Lower lobe of right lung (tissue), 2 donors: ENCODE measurements at regions not wholly inside any gene's neighbourhood (a gene's known extent, or its start where the extent isn't known, plus 50 kb on each side); places are given as distances from the start of the nearest gene placed in this dataset. TPM values are rescaled to one million over a fixed set of nuclear protein-coding genes. Genes with fewer than 3 reads are reported as not detected.
"Not testable (repeated sequence)": the region's sequence is repeated elsewhere in the genome, so short reads cannot be mapped to it uniquely, and the experiment has no call there.

Source experiments
- ATAC-seq, 2 donors: fragments of 200-7000 bp; cut with Tn5 transposase; one replicate each; pipeline ENCODE4 v1.9.1; 2020 to 2022; ENCODE audit warnings: mild to moderate bottlenecking in 2 of 2, moderate library complexity in 2 of 2
- DNase-seq: peaks from one replicate; pipeline ENCODE4 v3.0.0-alpha.2; 2020
- H3K27ac ChIP-seq: fragments of 200-600 bp; one replicate; pipeline ENCODE4 v1.8.0; 2022
- H3K27me3 ChIP-seq: fragments of 200-600 bp; one replicate; pipeline ENCODE4 v1.8.0; 2022; ENCODE audit warnings: low read depth
- H3K36me3 ChIP-seq: fragments of 200-600 bp; one replicate; pipeline ENCODE4 v1.8.0; 2022; ENCODE audit warnings: mild to moderate bottlenecking
- H3K4me1 ChIP-seq: fragments of 200-600 bp; one replicate; pipeline ENCODE4 v1.8.0; 2022
- H3K4me3 ChIP-seq: fragments of 200-600 bp; one replicate; pipeline ENCODE4 v1.8.0; 2022; ENCODE audit warnings: mild to moderate bottlenecking
- H3K9me3 ChIP-seq: fragments of 200-600 bp; one replicate; pipeline ENCODE4 v1.8.0; 2022
- intact Hi-C: fragments of 100-400 bp; cut with DNase I; formaldehyde crosslinking; loops from one replicate; pipeline ENCODE4 v1.11.0; 2022
- microRNA-seq: library from miRNA; unstranded; fragments of <30 nt; microRNA quantifications from one replicate; pipeline ENCODE4 v1.2.0, GENCODE V29; 2020; ENCODE audit warnings: borderline number of aligned reads
- TF ChIP-seq, protein P1 (sequence below): fragments of 200-600 bp; IDR thresholded peaks from one replicate; pipeline ENCODE4 v1.8.0; 2022; ENCODE audit warnings: antibody characterized with exemption, mild to moderate bottlenecking
- donor health status: DM: no; HTN: yes; CAD: no; lungs with severe emphysema.

DNA sequence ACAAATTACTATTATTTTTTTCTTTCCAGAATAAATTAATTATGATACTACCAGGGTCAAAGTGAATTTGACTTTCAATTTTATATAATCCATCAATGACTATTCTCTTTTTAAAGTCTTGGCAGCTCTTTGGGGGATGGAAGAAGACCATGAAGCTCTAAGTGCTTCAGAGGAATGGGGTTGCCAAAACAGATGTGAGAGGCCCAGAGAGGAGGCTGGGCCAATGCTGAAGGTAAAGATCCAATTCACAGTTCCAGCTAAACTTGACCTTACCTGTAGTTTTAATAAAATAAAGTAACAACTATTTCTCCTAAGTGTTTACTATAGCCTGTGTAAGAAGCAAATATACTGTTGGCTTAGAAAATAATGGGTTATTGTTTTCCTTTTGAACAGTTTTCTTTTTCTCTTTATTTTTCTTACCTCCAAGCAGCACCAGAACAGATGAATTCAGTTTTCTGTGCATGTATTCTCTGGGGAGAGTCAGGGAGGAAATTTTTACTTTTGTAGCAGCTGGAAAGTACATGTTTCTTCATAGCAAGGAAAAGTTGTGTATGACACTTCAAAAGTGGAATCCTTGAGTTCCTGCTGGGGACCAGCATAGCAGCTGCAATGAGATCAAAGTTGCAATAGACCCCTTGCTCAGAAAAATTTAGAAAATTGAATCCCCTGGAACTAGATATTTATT, 104.9 kb downstream of the CEP44 start:
- Histone ChIP-seq H3K27me3 (no peaks in the 10 kb centered on the region), H3K36me3 (no peaks in the 10 kb centered on the region), H3K4me3 (no peak overlapping the region), H3K27ac (no peak overlapping the region), H3K9me3 (no peaks in the 10 kb centered on the region), H3K4me1 (no peaks in the 10 kb centered on the region)
- DNase-seq (no peak), ATAC-seq (no peak)
- intact Hi-C loops, result no loop called here
- TF ChIP-seq, protein P1, sequence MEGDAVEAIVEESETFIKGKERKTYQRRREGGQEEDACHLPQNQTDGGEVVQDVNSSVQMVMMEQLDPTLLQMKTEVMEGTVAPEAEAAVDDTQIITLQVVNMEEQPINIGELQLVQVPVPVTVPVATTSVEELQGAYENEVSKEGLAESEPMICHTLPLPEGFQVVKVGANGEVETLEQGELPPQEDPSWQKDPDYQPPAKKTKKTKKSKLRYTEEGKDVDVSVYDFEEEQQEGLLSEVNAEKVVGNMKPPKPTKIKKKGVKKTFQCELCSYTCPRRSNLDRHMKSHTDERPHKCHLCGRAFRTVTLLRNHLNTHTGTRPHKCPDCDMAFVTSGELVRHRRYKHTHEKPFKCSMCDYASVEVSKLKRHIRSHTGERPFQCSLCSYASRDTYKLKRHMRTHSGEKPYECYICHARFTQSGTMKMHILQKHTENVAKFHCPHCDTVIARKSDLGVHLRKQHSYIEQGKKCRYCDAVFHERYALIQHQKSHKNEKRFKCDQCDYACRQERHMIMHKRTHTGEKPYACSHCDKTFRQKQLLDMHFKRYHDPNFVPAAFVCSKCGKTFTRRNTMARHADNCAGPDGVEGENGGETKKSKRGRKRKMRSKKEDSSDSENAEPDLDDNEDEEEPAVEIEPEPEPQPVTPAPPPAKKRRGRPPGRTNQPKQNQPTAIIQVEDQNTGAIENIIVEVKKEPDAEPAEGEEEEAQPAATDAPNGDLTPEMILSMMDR, result no peak

DNA sequence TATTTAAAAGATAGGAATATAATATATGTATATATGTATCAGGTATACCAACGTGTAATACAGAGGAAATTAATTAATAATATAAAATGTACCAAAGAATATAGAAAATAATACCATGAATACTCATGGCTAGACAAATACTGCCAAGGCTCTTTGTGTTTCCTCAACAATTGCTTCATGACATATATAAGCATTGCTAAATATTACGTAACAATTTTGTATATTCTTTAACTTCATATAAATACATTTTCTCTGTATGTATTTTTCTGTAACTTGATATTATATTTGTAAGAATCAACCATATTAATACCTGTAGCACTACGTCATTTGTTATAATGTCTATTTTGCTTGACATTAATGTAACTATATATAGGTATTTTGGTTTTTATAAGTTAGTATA, 104.0 kb downstream of the CEP44 start:
- TF ChIP-seq, protein P1, result no peak
- intact Hi-C loops, result no loop called here
- Histone ChIP-seq H3K4me1 (no peaks in the 10 kb centered on the region), H3K9me3 (no peaks in the 10 kb centered on the region), H3K27me3 (no peaks in the 10 kb centered on the region), H3K27ac (no peak overlapping the region), H3K36me3 (no peaks in the 10 kb centered on the region), H3K4me3 (no peak overlapping the region)
- ATAC-seq, result no peak
- no peak for DNase-seq

DNA sequence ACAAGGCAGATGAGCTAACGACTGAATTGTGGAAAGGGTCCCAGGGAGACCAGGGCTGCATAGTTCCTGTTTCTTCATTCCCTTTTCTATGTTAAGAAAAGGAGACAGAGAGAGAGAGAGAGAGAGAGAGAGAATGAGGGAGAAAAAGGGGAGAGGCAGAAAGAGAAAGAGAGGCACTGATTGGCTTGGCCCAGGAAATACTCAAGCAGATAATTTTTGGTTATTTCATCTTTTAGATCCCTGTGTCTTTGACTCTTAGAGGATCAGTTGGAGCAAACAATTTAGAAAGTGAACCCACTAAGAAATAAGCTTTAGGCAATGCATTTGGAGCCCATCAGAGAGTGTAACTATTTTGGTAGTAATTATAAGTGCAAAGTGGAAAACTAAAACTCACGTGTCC, 103.4 kb downstream of the CEP44 start:
- no peaks in the 10 kb centered on the region for H3K4me1 ChIP-seq
- ATAC-seq, result no peak

DNA sequence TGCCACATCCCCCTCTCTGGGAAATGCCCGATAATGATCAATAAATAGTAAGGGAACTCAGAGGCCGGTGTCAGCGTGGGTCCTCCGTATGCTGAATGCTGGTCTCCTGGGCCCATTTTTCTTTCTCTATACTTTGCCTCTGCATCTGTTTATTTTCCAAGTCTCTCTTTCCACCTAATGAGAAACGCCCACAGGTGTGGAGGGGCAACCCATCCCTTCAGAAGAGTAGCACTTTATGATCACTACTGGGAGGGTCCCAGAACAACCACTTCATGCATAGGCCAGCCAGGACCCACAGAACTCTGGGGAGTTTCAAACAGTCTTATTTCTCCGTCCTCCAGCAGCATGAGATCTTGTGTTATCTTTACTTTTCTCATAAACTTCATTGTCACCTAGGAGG, 100.1 kb downstream of the CEP44 start:
- no peaks in the 10 kb centered on the region for H3K36me3 ChIP-seq
- H3K27ac ChIP-seq, result no peak overlapping the region
- H3K9me3 ChIP-seq, result no peaks in the 10 kb centered on the region
- DNase-seq, result no peak
- no peak for ATAC-seq
- TF ChIP-seq, protein P1, result no peak
- intact Hi-C loops, result no loop called here
- H3K4me1 ChIP-seq, result no peaks in the 10 kb centered on the region
- H3K4me3 ChIP-seq, result no peak overlapping the region
- H3K27me3 ChIP-seq, result no peaks in the 10 kb centered on the region

More for the DNA sequence above, 103.4 kb downstream of the CEP44 start:
- TF ChIP-seq, protein P1, result no peak
- Histone ChIP-seq H3K36me3 (no peaks in the 10 kb centered on the region), H3K9me3 (no peaks in the 10 kb centered on the region), H3K4me3 (no peak overlapping the region), H3K27ac (no peak overlapping the region), H3K27me3 (no peaks in the 10 kb centered on the region)
- intact Hi-C loops, result no loop called here
- DNase-seq, result no peak

DNA sequence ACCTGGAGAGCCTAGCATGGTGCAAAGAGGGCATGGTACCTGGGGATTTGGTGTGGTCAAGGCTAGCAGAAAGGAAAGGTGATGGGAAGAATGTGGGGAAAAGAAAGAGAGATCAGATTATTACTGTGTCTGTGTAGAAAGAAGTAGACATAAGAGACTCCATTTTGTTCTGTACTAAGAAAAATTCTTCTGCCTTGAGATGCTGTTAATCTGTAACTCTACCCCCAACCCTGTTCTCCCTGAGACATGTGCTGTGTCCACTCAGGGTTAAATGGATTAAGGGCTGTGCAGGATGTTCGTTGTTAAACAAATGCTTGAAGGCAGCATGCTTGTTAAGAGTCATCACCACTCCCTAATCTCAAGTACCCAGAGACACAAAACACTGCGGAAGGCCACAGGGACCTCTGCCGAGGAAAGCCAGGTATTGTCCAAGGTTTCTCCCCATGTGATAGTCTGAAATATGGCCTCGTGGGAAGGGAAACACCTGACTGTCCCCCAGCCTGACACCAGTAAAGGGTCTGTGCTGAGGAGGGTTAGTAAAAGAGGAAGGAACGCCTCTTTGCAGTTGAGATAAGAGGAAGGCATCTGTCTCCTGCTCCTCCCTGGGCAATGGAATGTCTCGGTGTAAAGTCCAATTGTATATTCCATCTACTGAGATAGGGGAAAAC, 99.4 kb downstream of the CEP44 start:
- not testable (repeated sequence) for H3K4me1 ChIP-seq, ATAC-seq, H3K36me3 ChIP-seq

More for the DNA sequence above, 99.4 kb downstream of the CEP44 start:
- H3K27me3 ChIP-seq, H3K27ac ChIP-seq, H3K9me3 ChIP-seq, H3K4me3 ChIP-seq, DNase-seq, intact Hi-C loops: not testable (repeated sequence)

Small RNA genes in the stretch of these regions (microRNA-seq; reads per million reads assigned to microRNA genes)
- gene MIR4276, result not detected
